Middle frontal gyrus (tissue), 1 donor: ENCODE measurements at regions not wholly inside any gene's neighbourhood (a gene's known extent, or its start where the extent isn't known, plus 50 kb on each side); places are given as distances from the start of the nearest gene placed in this dataset.
"Not testable (repeated sequence)": the region's sequence is repeated elsewhere in the genome, so short reads cannot be mapped to it uniquely, and the experiment has no call there.

ENCODE experiments used
- DNase-seq: peaks from one replicate; pipeline ENCODE4 v3.0.0-alpha.2; 2015; ENCODE audit warnings: low spot score; ENCODE audit errors: extremely low spot score

- no peak for DNase-seq
These were observed 481.5 kb upstream of the HSF2 start for GRCh38 chr6:121917834-121918559.

GRCh38 chr6:121920616-121921015, 478.8 kb upstream of the HSF2 start:
- no peak for DNase-seq

- DNase-seq, result no peak
These were observed 474.4 kb upstream of the HSF2 start for GRCh38 chr6:121925024-121925423.

GRCh38 chr6:121925534-121926255, 473.8 kb upstream of the HSF2 start:
- no peak for DNase-seq

GRCh38 chr6:121929301-121929700, 470.2 kb upstream of the HSF2 start:
- no peak for DNase-seq

- no peak for DNase-seq
These were observed 467.1 kb upstream of the HSF2 start for GRCh38 chr6:121932076-121932991.

- DNase-seq, result no peak
These were observed 465.0 kb upstream of the HSF2 start for GRCh38 chr6:121934451-121934850.

GRCh38 chr6:121940728-121941127, 458.7 kb upstream of the HSF2 start:
- no peak for DNase-seq

GRCh38 chr6:121944354-121944753, 455.1 kb upstream of the HSF2 start:
- no peak for DNase-seq

- DNase-seq, result no peak
These were observed 448.3 kb upstream of the HSF2 start for GRCh38 chr6:121951123-121951522.

GRCh38 chr6:121951918-121952379, 447.5 kb upstream of the HSF2 start:
- no peak for DNase-seq

- not testable (repeated sequence) for DNase-seq
These were observed 444.1 kb upstream of the HSF2 start for GRCh38 chr6:121955401-121955800.

- no peak for DNase-seq
These were observed 442.7 kb upstream of the HSF2 start for GRCh38 chr6:121956782-121957181.

GRCh38 chr6:121959501-121959900, 440.0 kb upstream of the HSF2 start:
- no peak for DNase-seq

GRCh38 chr6:121961619-121962125, 437.8 kb upstream of the HSF2 start:
- no peak for DNase-seq

- DNase-seq, result no peak
These were observed 435.6 kb upstream of the HSF2 start for GRCh38 chr6:121963826-121964225.

- DNase-seq, result no peak
These were observed 433.7 kb upstream of the HSF2 start for GRCh38 chr6:121965739-121966138.

GRCh38 chr6:121967631-121968030, 431.8 kb upstream of the HSF2 start:
- no peak for DNase-seq

GRCh38 chr6:121971931-121972335, 427.5 kb upstream of the HSF2 start:
- DNase-seq, result no peak

GRCh38 chr6:121984956-121985355, 414.5 kb upstream of the HSF2 start:
- DNase-seq, result no peak

- DNase-seq, result no peak
These were observed 406.1 kb upstream of the HSF2 start for GRCh38 chr6:121993362-121993761.

- DNase-seq, result no peak
These were observed 404.5 kb upstream of the HSF2 start for GRCh38 chr6:121994919-121995318.
